Dedifferentiated amniotic fluid mesenchymal stem cell (primary cell): ENCODE measurements at regions not wholly inside any gene's neighbourhood (a gene's known extent, or its start where the extent isn't known, plus 50 kb on each side); places are given as distances from the start of the nearest gene placed in this dataset.

ENCODE experiments used
- DNase-seq: peaks from one replicate; pipeline ENCODE4 v3.0.0-alpha.2; 2016; ENCODE audit errors: extremely low spot score

GRCh38 chr6:44531442-44532015 lies 144.0 kb downstream of the CDC5L start:
- DNase-seq = no peak

- DNase-seq = no peak
These were observed 145.9 kb downstream of the CDC5L start for GRCh38 chr6:44533421-44533820.

GRCh38 chr6:44534291-44534690 lies 146.8 kb downstream of the CDC5L start:
- DNase-seq = no peak

DNA sequence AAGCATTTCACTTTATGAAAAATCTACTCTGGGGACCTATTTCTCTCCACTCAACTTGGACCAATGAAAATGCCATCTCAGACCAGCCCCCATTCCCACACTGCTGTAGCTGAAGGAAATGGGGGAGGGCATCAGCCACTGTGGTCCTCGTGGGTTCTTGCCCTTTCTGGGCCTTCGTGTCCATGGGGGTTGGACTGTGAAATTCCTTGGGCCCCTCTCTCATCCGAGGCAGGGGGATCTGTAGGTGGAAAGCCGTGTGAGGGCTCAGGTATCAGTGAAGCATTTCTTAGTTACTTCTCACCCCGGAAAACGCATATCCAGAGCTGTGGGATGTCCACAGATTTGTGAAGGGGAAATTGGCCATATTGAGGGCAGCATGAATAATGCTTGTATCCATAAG lies 147.9 kb downstream of the CDC5L start:
- DNase-seq = no peak

GRCh38 chr6:44535967-44536366 lies 148.5 kb downstream of the CDC5L start:
- no peak for DNase-seq

DNA sequence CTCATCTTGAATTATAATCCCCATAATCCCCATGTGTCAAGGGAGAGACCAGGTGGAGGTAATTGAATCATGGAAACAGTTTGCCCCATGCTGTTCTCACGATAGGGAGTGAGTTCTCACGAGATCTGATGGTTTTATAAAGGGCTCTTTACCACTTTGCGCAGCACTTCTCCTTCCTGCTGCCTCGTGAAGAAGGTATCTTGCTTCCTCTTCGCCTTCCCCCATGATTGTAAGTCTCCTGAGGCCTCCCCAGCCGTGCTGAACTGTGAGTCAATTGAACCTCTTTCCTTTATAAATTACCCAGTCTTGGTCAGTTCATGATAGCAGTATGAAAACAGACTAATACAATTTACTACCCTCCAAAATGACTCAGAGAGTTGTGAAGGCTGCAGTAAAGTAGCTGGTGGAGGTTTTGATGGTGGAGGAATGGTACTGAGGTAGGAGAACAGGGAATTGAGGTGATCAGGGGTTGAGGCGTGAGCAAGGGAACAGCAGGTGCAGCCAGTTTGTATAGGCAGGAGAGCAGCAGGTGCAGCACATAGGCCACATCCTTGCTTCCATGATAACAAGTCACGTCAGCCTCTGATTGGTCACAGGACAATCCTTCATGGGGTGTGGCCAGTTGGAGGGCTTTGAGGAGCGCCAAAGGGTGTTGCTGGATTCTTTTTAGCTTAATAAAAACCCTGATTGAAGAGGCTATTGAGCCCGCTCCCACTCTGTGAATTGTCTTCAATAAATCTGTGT lies 150.0 kb downstream of the CDC5L start:
- DNase-seq = no peak

DNA sequence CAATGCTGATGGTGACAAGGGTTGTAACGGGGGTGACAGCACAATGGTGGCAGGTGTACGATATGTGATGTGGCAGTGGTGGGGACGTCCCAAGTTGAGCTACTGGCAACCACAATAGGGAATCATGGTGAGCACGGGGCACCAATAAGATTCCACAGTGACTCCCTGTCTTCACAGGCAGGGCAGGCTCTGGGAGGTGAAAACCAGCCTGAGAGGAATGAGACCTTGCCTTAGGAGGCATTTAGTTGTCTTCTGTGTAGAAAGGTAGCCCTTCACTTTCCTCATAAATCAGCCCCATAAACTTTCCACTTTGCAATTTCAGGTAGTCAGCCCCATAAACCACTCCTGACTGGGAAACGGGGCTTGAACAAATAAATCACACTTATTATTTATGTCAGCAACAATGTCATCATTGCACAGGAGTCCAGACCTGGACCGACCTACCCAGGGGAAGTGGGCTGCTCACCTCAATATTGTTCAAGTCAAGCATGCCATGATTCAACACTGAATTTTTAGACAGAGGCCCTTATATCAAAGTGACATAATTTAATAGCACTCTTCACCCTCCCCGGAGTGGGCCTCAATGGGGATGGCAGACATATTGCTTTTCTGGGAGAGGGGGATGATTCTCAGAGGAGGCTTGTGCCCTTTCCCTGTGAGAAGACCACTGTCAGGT lies 150.8 kb downstream of the CDC5L start:
- no peak for DNase-seq

DNA sequence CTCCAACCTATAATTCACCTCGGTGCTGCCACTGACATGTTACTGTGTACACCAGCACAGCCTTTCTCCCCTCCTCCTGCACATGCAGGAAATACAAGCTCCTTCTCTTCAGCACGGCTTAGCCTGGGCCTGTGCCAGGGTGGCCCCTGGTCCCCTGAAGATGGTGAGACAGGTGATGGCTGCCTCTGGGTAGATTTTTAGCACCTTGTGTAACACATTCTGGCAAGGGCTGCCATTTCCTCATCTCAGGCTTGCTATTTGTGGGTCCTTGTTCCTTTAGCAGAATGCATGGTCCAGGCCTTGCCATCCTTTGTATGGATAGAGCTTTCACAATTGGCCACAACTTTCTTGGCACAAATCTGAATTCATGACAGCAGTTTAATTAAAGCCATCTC lies 151.3 kb downstream of the CDC5L start:
- no peak for DNase-seq

DNA sequence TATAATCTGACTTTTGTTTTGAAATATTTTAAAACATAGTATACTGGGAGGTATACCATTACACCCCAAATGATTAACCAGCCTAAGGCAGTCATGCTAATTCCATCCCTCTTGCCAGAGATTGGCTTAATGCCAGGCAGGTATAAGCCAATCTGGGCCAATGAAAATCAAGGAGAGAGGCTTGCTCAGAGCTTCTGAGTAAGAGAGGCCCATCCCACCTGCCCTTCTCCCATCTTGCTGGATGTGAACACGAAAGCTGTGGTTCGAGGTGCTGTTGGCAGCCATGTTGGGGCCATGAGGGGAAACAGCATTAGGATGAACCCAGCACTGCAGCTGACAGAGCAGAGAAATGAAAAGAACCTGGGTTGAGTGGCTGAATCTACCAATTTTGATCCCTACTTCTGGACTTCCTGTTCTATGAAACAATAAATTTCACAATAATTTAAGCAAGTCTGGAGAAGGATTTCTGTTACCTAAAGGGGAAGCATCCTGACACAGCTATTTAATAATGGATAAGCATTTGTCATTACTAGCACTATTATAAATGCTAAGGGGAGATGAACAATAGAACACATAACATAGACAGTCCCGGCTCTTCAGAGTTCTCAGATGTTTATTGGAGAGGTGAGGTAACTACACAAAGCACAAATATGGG lies 152.3 kb downstream of the CDC5L start:
- DNase-seq = no peak

- no peak for DNase-seq
These were observed 153.4 kb downstream of the CDC5L start for GRCh38 chr6:44540881-44541280.

GRCh38 chr6:44542401-44543116 lies 155.1 kb downstream of the CDC5L start:
- DNase-seq = no peak

GRCh38 chr6:44543664-44544063 lies 156.2 kb downstream of the CDC5L start:
- DNase-seq = no peak

GRCh38 chr6:44545224-44545623 lies 157.7 kb downstream of the CDC5L start:
- DNase-seq = no peak

DNA sequence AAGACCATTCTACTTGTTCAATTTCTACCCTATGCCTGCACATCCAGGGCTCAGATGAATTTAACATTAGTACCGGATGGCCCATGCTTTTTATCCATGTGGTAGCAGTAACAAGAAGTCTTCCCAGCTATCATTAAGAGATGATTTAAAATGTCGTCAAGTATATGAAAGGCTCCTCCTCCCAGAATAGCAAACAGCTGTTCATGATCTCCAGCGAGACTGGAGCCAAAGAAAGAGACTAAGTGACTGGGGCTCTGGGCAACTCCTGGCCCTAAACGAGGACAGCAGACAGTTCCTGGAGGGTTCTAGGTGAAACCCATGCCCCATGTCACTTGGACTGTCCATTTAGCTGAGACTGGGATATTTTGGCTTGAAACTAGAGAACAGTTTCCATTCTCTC lies 160.8 kb downstream of the CDC5L start:
- DNase-seq = no peak

DNA sequence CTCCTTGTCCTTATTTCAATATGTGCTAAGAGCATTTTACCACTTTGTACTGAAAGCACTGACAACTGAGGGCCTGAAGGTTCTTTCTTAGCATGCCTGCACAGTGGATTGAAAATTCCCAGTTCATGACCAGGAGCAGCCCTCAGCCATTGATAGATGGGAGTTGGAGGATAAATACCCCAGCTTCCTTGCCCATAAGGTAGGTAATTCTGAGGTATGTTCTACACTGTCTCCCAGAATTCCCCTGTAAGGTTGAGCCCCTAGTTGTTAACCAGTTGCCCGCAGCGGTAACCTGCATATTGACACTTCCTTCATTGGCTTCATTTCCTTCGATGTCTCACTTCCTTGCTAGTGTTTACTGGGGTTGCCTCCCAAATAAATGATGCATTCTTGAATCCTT lies 162.0 kb downstream of the CDC5L start:
- DNase-seq = no peak

DNA sequence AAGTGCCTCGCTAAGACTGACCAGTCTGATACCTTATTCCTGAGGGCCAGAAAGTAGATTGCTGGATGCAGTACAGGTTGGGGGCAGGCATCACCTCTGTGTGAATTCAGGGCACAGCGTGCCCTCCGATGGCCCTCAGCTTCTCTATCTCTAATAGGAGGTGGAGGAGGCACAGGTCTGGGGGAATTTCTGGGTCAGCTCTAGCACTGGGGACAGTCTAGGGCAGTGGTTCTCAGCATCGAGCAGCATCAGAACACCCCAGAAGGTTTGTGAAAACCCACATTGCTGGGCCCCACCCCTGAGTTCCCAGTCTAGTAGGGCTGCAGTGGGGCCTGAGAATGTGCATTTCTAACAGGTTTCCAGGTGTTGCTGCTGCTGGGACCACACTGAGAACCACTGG lies 166.7 kb downstream of the CDC5L start:
- DNase-seq = no peak

DNA sequence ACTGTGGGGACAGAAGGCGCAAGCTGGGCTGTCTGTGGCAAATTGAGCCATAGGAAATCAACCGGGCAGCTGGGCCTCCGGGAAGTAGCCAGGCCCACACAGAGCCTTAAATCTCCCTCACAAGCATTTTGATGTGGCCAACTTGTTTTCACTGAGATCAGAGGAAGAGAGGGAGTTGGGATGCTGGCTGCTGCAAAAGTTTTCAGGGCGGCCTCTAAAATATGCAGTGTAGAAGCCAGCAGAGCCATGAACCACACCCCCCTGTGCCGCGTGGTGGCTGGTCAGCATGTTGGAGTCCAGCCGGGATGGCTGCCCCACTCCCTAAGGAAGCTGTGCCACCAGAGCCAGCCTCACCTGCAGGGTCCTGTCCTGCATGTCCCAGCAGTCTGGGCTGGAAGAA lies 167.4 kb downstream of the CDC5L start:
- no peak for DNase-seq

DNA sequence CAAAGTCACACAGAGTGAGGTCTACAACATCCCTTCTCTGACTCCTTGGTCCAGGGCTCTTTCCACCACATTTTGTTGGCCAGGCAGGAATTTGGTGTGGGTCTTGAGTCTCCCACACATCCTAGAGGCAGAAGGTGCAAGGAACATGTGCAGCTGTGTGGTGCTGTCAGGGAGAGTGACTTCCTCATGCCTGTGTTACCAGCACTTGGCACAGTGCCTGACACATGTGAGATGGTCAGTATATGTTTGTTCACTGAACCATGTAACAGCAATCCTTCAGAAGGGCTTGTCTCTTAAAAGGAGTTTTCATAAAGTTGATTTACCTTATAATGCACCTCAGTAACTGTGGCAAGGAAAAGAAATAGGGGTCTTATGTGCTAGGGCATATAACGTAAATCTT lies 168.5 kb downstream of the CDC5L start:
- no peak for DNase-seq

GRCh38 chr6:44558024-44558831 lies 170.7 kb downstream of the CDC5L start:
- no peak for DNase-seq

DNA sequence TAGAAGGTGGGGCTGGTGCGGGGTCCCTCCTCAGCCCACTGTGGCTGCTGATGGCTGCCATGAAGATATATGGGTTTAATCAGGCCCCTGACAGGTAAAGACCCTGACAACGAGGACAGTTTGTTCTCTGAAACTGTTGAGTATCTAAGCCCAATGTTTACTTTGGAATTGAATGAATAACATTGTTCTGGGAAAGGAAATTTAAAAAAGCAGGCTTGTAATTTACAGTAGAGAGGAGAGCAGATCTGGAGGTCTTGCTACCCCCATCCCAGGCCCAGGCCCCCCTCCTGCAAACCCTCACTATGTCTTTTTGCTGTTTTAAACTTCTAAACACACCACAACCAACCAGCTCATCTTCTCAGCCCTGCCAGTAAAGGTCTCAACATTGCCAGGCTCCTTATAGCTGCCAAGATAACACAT lies 171.3 kb downstream of the CDC5L start:
- DNase-seq = no peak
